HG03196 (cell line): ENCODE measurements at regions not wholly inside any gene's neighbourhood (a gene's known extent, or its start where the extent isn't known, plus 50 kb on each side); places are given as distances from the start of the nearest gene placed in this dataset.
A peak's percentile ranks its signal among the peaks of the same experiment; 100 is the strongest.

Source experiments
- ATAC-seq: cut with Tn5 transposase; IDR thresholded peaks from one replicate; pipeline ENCODE4 v1.9.1; 2021; ENCODE audit not compliant: unreplicated experiment

DNA sequence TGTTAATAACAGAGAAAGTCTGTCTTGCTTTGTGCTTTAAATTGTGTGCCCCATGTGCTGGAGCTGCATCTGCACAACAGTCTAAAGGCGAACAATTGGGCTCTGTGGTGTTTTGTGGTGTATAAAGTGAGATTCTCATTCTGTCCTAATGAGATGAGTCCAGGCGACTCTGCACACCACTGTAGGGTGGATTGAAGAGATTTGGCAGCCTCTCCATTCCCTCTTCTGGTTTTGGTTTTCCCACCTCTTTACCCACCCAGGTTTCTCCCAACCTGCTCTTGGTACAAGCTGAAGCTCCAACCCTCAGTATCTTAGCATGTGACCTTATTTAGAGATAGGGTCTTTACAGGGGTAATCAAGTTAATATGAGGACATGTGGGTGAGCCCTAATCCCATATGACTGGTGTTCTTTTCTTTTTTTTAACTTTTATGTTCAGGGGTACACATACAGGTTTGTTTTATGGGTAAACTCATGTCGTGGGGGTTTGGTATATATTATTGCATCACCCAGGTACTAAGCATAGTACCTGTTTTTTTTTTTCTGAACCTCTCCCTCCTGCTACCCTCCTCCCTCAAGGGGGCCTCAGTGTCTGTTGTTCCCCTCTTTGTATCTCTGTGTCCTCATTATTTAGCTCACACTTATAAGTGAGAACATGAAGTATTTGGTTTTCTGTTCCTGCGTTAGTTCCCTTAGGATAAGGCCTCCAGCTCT is 217.6 kb upstream of the DTNBP1 start:
- no peak for ATAC-seq

GRCh38 chr6:15879371-15880261 is 216.8 kb upstream of the DTNBP1 start:
- ATAC-seq: peak; percentile 68

GRCh38 chr6:15877231-15877630 is 214.4 kb upstream of the DTNBP1 start:
- ATAC-seq: no peak

DNA sequence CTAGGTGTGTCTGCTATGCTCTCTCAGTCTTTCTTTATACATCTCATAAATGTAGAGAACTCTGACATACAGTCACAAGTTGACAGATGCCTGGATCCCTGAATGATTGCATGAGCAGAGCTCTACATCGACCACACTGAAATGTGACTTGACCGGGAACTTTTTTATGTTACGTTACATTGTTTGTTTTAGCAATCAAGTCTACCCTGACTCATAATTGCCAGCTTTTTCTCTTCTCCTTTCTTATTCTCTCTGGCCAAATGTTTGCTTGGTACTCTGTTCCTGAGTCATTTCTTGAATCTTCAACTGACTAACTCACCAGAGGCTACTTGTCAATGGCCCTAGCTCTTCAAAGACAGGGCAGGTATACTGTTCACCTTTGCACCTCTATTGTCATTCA is 213.6 kb upstream of the DTNBP1 start:
- ATAC-seq: peak; percentile 55

DNA sequence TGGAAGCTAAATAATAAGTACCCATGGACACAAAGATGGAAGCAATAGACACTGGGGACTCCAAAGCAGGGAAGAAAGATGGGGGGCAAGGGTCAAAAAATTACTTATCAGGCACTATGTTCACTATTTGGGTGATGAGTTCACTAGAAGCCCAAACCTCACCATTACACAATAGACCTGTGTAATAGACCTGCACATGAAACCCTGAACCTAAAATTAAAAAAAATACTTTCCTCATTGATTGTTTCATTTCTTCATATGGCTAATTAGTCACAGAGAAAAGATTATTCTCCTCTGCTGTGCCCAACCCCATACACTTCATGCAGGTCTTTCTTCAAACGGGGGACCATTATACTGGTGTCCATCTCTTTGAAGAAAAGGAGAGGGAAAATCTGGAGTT is 213.0 kb upstream of the DTNBP1 start:
- no peak for ATAC-seq

DNA sequence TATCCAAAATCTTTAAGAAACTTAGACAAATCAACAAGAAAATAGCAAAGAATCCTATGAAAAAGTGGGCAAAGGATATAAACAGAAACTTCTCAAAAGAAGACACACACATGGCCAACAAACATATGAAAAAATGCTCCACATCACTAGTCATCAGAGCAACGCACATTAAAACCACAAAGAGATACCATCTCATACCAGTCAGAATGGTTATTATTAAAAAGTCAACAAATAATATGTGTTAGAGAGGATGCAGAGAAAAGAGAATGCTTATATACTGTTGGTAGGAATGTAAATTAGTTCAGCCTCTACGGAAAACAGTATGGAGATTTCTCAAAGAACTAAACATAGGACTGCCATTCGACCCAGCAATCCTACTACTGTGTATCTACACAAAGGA is 212.0 kb upstream of the DTNBP1 start:
- ATAC-seq: no peak

DNA sequence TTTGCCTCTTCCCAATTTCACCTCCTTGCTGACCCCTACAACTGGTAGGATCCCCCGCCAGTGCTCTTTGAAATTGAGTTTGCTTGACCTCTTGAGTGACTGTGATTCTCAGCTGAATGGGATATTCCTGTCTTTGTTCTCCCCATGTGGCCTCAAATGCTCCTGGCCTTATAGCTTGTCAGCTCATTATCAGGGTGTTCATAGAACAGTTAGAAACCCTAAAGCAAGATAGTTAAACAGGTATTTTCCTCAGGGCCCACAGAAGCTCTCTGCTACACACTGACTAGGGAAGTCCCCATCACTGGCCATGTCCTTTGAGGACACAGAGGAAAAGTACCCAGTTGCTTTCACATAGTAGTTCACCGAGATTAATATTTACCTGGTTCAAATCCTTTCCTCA is 211.5 kb upstream of the DTNBP1 start:
- ATAC-seq: peak; percentile 47

DNA sequence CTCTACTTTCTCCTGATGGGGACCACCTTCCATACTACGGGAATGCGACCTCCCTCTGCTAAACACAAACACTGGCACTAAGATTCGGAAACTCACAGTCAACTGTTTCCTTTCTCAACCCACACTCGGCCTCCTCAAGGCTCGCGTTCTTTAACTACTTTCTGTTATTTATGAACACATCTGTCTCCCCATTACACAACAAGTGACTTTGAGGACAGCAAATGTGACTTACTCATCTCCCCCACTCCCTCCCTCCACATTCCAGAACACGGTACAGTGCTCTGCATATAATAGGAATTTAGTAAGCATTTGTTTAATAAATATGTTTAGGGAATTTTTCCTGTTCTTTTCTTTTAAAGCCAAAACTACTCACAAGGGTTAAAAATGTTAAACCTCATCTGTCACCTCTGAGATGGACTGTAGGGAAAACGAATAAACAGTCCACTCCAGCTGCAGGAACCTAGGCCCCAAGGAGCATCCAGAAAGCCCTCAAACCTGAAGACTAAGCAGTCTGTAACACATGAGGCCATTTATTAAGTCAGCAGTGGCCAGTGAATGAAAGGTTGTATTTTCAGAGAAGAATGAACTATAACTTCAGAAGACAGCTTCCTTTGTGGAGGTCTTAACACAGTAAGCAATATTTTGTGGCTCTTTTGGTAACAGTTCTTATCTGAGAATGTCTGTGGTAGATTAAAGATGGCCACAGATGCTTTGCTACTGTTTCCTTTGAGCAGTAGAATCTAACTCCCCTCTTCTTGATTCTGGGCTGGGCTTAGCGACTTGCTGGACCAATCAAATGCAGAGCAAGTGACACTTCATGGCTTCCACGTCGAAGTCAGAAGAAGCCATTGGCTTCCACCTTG is 209.6 kb upstream of the DTNBP1 start:
- ATAC-seq: no peak

DNA sequence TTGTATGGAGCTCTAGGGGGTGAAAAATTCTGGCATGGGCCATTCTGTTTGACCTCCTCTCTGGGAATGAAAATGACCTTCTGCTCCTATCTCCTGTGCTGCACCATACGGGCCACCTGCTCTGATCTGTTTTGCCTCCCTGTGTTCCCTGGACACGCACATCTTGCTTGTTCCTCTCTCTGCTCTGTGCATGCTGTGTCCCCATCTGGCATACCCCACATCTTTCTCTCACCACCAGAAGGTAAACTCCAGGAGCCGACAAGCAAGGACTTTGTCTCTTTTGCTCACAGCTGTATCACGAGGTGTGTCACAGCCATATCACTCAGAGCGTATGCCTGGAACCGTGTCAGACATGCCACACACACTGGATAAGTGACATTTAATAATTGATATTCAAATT is 208.4 kb upstream of the DTNBP1 start:
- no peak for ATAC-seq

DNA sequence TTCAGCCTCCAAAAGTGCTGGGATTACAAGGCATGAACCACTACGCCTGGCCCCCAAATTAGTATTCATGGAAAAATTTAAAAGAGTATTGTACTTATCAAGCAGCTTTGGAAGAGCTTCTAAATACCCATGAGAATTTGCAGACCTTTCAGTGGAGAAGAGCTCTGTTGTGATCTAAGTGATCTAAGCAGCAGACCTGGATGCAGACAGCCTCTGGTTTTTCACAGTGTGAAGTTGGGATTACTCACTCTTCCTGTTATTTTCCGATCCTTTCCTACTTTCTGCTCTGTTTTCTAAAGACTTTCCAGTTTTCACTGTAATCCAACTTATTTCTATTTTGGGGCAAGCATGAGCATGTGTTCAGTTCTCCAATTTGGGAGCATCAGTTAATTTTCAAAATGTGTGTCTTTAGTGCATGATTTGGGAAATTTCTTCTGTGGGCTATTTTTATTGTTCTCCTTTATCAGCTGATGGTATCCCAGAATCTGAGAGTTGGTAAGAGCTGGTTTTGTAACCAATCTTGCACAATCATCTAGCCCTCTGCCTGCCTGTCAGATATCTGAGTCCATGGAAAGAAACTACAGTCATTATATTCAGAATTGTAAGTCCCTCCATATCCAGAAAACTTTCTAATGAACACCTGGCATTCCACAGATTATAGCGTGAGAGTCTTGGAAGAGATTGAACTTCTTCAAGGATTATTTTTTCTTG is 207.7 kb upstream of the DTNBP1 start:
- ATAC-seq: no peak

DNA sequence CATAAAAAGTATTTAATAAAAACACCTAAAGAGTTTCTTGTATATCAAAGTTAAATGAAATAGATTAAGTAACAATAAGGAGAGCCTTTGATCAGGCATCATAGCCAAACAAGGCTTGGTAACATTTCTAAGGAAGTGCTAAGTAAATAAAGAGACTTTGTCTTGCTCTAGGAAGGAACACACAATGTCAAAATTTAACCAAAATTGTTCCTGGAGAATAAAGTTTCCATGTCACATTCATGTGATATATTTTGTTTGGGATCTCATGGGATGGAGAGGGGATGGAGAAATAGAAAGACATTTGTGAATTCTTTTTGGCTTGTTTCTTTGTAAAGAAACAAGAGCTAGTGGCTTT is 201.9 kb upstream of the DTNBP1 start:
- no peak for ATAC-seq

DNA sequence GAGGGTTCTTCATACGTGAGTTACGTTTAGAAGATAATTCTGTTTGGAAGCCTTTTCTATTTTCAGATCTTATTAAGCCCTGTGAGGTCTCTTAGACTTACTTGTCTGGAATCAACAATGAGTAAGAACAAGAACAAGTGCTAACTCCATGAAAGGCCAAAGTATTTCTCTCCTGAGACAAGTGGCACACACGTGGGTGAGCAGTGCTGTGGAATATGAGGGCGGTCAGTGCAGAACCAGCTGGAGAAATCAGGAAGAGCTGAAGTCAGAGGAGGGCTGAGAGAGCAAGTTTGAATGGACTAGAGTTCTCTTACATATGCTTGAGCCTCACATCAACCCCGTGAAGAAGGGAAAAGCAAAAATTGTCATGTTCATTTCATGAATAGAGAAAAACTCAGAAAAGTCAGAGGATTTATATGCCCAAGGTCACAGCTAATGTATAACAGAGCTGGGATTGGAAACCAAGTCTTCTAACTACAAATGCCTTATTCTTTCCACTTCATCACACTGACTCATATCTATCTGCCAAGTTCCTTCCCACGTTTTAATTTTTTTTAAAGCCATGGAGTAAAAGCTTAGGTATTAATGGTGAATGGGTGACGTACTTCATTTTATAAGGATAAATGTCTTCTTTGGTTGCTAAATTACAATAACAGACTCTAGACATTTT is 201.3 kb upstream of the DTNBP1 start:
- ATAC-seq: no peak

DNA sequence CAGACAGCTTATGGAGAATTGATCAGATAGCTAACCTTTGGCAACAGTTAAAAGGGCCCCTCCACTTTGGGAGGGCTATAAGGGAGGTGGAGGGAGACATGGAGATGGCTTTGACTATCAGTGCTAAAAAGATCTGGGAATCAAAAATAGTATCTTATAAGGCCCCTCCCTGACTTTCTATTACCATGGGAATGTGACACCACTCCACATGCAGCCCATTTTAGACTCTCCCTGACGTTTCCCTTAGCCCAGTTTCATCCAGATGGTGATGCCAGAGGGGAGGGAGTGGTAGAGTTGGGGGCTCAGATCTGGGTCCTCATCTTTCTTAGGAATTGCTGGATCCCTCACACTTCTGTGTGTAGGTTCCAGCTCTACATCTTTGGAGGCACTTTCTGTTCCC is 200.0 kb upstream of the DTNBP1 start:
- no peak for ATAC-seq

GRCh38 chr6:15861486-15861885 is 198.7 kb upstream of the DTNBP1 start:
- ATAC-seq: no peak

DNA sequence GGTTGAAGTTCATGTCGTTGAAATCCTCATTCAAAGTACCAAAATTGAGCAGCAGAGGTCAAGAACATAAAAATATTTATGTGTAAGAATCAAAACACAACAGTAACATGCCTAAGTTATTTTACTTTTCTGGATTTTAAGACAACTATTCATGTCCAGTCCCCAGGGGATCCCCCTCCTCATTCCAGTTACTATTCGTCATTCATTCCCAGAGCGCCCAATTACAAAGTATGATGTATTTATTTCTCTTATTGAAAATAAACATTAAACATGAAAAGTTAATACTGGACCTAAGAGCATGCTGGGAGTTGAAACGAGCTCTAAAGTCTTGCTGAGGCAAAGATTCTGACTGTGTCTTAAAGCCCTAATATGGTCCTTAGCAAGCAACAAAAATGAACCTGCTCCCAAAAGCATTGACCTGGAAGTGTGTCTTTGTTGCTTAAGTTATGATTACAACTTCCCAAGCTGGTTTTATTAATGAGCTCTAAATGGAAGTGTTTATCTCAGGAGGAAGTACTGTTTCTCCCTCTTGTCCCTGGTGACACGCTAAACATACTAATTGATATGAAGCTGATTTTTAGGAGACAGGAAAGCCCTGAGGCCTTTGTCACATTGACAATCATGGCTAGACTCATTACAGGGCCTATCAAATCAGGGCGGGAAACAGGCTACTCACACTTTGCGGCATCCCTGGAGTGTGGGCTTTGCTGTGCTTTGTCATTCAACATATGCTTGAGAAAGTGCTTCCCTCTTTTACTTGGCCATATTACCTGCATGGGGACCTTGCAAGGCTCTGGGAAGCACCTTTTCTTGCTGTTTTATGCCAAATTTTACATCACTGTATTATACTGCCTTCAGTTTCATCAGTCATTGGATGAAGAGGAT is 192.2 kb upstream of the DTNBP1 start:
- no peak for ATAC-seq

GRCh38 chr6:15854378-15854777 is 191.6 kb upstream of the DTNBP1 start:
- no peak for ATAC-seq

GRCh38 chr6:15853259-15853658 is 190.4 kb upstream of the DTNBP1 start:
- ATAC-seq: no peak

DNA sequence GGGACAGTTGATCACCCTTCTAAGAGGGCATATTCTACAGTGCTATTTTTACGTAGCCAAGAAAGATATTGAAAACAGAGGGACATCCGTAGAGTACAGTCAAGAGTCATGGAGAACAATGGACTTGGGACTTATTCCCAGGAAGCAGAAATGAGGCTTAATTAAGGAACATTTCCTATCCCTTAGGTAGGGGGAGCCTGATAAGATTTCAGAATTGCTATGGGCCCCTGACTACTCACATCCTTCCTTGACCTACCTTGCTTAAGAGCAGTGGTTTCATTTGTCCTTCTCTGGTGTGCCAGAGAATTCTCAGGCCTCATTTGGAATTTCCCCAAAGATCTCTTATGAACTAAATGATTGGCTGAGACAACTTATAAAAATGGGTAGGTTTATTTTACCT is 189.5 kb upstream of the DTNBP1 start:
- ATAC-seq: no peak

- ATAC-seq: no peak
These were observed 186.6 kb upstream of the DTNBP1 start for GRCh38 chr6:15849395-15849794.
